K562 (cell line): ENCODE measurements at regions not wholly inside any gene's neighbourhood (a gene's known extent, or its start where the extent isn't known, plus 50 kb on each side); places are given as distances from the start of the nearest gene placed in this dataset.

Source experiments
- ATAC-seq: fragments of 200-7000 bp; cut with Tn5 transposase; 3 replicates; pipeline ENCODE4 v1.9.1; 2020; ENCODE audit warnings: moderate library complexity
- BruUV-seq: library from RNA; stranded (reverse); fragments of 400-500 nt; replicated peaks from 2 replicates; lab custom pipeline; 2021; lab: Mats Ljungman, UMichigan
- CTCF ChIA-PET: fragments of 300-600 bp; formaldehyde crosslinking; extraction: SDS; loops from one replicate; lab custom pipeline; 2021; ENCODE audit warnings: low intra/inter-chr PET ratio; lab: Yijun Ruan, JAX
- POLR2A ChIA-PET: fragments of 300-600, 350-650 bp; sonication (Branson Sonifier 250); formaldehyde crosslinking; extraction: SDS; loops from one replicate; lab custom pipeline; 2021; ENCODE audit warnings: antibody characterized with exemption, inconsistent platforms; lab: Yijun Ruan, JAX
- DNase-seq, 4 experiments: peaks; one replicate each; pipeline versions ENCODE4 v3.0.0 to v3.0.0-alpha.2; 2011 to 2018; ENCODE audit warnings: low spot score in 3 of 4, mixed read lengths in 3 of 4; ENCODE audit errors: extremely low read depth in 1 of 4
- FAIRE-seq: peaks from 2 replicates; lab custom pipeline; 2011; peaks lifted over from hg19 to GRCh38; lab: Jason Lieb, UNC
- H2AFZ ChIP-seq: 2 replicates; pipeline ENCODE4 v1.6.0; 2011; ENCODE audit warnings: low read depth, low read length, control low read depth, inconsistent platforms
- H3K27ac ChIP-seq: fragments of 200-600 bp; 3 replicates; pipeline ENCODE4 v1.8.0; 2011; ENCODE audit warnings: low read depth, mild to moderate bottlenecking, control low read depth, inconsistent platforms, low read length, moderate library complexity, mixed read lengths; ENCODE audit errors: extremely low read depth
- H3K27me3 ChIP-seq, 2 experiments: fragments of 300-600 bp in 1 of 2; 2 replicates in 1 of 2; 3 replicates in 1 of 2; pipeline versions ENCODE4 v1.6.0 to v1.8.0; 2011; ENCODE audit warnings: inconsistent platforms in 2 of 2, low read length in 2 of 2, mild to moderate bottlenecking in 1 of 2, mixed read lengths in 1 of 2, moderate library complexity in 1 of 2; ENCODE audit not compliant: control insufficient read depth in 2 of 2, insufficient read depth in 2 of 2
- H3K36me3 ChIP-seq: fragments of 300-600 bp; 3 replicates; pipeline ENCODE4 v1.8.0; 2011; ENCODE audit warnings: mild to moderate bottlenecking, low read length, inconsistent platforms; ENCODE audit not compliant: control insufficient read depth, insufficient read depth
- H3K4me1 ChIP-seq, 2 experiments: fragments of 200-600 bp in 1 of 2; replicated peaks in 1 of 2; 2 replicates in 1 of 2; 3 replicates in 1 of 2; pipeline versions ENCODE4 v1.5.1 to v1.8.0; 2011; ENCODE audit warnings: inconsistent platforms in 2 of 2, low read length in 2 of 2, mild to moderate bottlenecking in 1 of 2, mixed read lengths in 1 of 2, moderate library complexity in 1 of 2; ENCODE audit not compliant: control insufficient read depth in 2 of 2, insufficient read depth in 2 of 2
- H3K4me2 ChIP-seq: 2 replicates; pipeline ENCODE4 v1.6.1; 2011; ENCODE audit warnings: low read length, control low read depth, inconsistent platforms, mixed read lengths; ENCODE audit not compliant: insufficient read depth
- H3K4me3 ChIP-seq: fragments of 200-600 bp; sonication (generic), shearing (Covaris generic); 2 replicates; pipeline ENCODE4 v1.5.1; 2016; ENCODE audit warnings: control low read depth, inconsistent platforms
- H3K79me2 ChIP-seq: fragments of 200-600 bp; 3 replicates; pipeline ENCODE4 v1.8.0; 2011; ENCODE audit warnings: low read length, inconsistent platforms; ENCODE audit not compliant: control insufficient read depth, insufficient read depth
- H3K9ac ChIP-seq, 2 experiments: 2 replicates each; pipeline versions ENCODE4 v1.6.0 to v1.6.1; 2011; ENCODE audit warnings: low read depth in 2 of 2, low read length in 2 of 2, control low read depth in 1 of 2, inconsistent platforms in 1 of 2, mild to moderate bottlenecking in 1 of 2, mixed read lengths in 1 of 2; ENCODE audit not compliant: insufficient read depth in 1 of 2
- H3K9me1 ChIP-seq: one replicate; pipeline ENCODE4 v1.6.0; 2011; ENCODE audit warnings: inconsistent platforms, mild to moderate bottlenecking, low read length, moderate library complexity; ENCODE audit not compliant: control insufficient read depth, insufficient read depth
- H3K9me3 ChIP-seq: replicated peaks from 2 replicates; pipeline ENCODE4 v1.5.1; 2011; ENCODE audit warnings: low read depth, low read length, inconsistent platforms; ENCODE audit not compliant: control insufficient read depth, insufficient read depth
- H4K20me1 ChIP-seq: replicated peaks from 2 replicates; pipeline ENCODE4 v1.6.1; 2011; ENCODE audit warnings: low read length, inconsistent platforms, mixed read lengths; ENCODE audit not compliant: control insufficient read depth, insufficient read depth
- FOXP1 ChIP-seq: sonication (generic); formaldehyde crosslinking; IDR thresholded peaks from 2 replicates; pipeline ENCODE4 v1.8.0; 2022; ENCODE audit warnings: mild to moderate bottlenecking, missing genetic modification reagents
- GTF2A2 ChIP-seq: IDR thresholded peaks from 2 replicates; pipeline ENCODE4 v1.6.1; 2016; ENCODE audit warnings: mild to moderate bottlenecking, missing genetic modification characterization, missing compliant biosample characterization
- MECOM ChIP-seq: fragments of 250-450 bp; sonication (Bioruptor Pico); IDR thresholded peaks from 2 replicates; pipeline ENCODE4 v1.8.0; 2022; ENCODE audit warnings: inconsistent platforms
- NELFE ChIP-seq: IDR thresholded peaks from 2 replicates; pipeline ENCODE4 v1.6.1; 2011; ENCODE audit warnings: mild to moderate bottlenecking; ENCODE audit not compliant: insufficient read depth, insufficient read length
- NFRKB ChIP-seq: fragments of 450-650 bp; IDR thresholded peaks from 2 replicates; pipeline ENCODE4 v1.6.1; 2016; ENCODE audit warnings: low read depth
- PCBP1 ChIP-seq: fragments of 200-400 bp; formaldehyde crosslinking; IDR thresholded peaks from 2 replicates; pipeline ENCODE4 v1.6.1; 2018; ENCODE audit warnings: mild to moderate bottlenecking, low read depth, low read length; ENCODE audit not compliant: poor library complexity, severe bottlenecking
- RFX1 ChIP-seq: fragments of 450-650 bp; IDR thresholded peaks from 2 replicates; pipeline ENCODE4 v1.6.1; 2016; ENCODE audit warnings: mild to moderate bottlenecking, moderate library complexity
- TCF7 ChIP-seq: sonication (generic); IDR thresholded peaks from 2 replicates; pipeline ENCODE4 v1.6.1; 2016; ENCODE audit warnings: antibody characterized with exemption, borderline replicate concordance
- ZNF282 ChIP-seq: sonication (generic); formaldehyde crosslinking; IDR thresholded peaks from 2 replicates; pipeline ENCODE4 v1.8.1; 2023; ENCODE audit warnings: missing genetic modification reagents
- ZNF707 ChIP-seq: fragments of 250-450 bp; sonication (Bioruptor Pico); conservative IDR thresholded peaks from 2 replicates; pipeline ENCODE4 v1.8.0; 2022; ENCODE audit warnings: inconsistent platforms, mild to moderate bottlenecking, moderate library complexity
- WGBS: fragments of 100-300 bp; shearing (Covaris generic); methylation state at CpG from one replicate; pipeline ENCODE4 v1.1.6; 2016; ENCODE audit warnings: low coverage, mixed read lengths; ENCODE audit not compliant: insufficient coverage; ENCODE audit errors: missing lambda C conversion rate; 5-methylcytosine and 5-hydroxymethylcytosine counted together
- in situ Hi-C: fragments of 300-500 bp; cut with MboI; formaldehyde crosslinking; loops from 4 replicates; pipeline ENCODE4 v1.15.0; 2018; ENCODE audit warnings: inconsistent platforms, mixed read lengths
- intact Hi-C: fragments of 100-400 bp; cut with micrococcal nuclease; formaldehyde crosslinking; loops from 2 replicates; pipeline ENCODE4 v1.14.2; 2022

GRCh38 chr1:183730107-183730724, 74.7 kb upstream of the RGL1 start:
- ChIA-PET CTCF (no interaction called here), POLR2A (interaction anchor here (1.0 kb wide), 1 partner anchor 45 kb away, joined by 4 read pairs; no protein-coding TSS in a partner anchor)
- Histone ChIP-seq H4K20me1 (no peaks in the 10 kb centered on the region), H3K36me3 (no peaks in the 10 kb centered on the region), H3K9ac (no peak overlapping the region), H3K9me3 (no peaks in the 10 kb centered on the region), H3K27ac (no peak overlapping the region), H3K79me2 (no peaks in the 10 kb centered on the region), H3K9me1 (no peaks in the 10 kb centered on the region), H2AFZ (no peak overlapping the region)
- DNase-seq (no peak), ATAC-seq (no peak)
- BruUV-seq = no TSS peak
- 0% methylated on average over 2 of the region's 2 CpGs for WGBS
- TF ChIP-seq PCBP1 = no peak
- TF ChIP-seq TCF7 = no peak
- no peak for TF ChIP-seq ZNF282 (CRISPR knock-in tag)
- no peak for TF ChIP-seq ZNF707 (CRISPR knock-in tag)
- no peak for TF ChIP-seq NELFE
- no peak for TF ChIP-seq FOXP1
- TF ChIP-seq RFX1 = no peak
- TF ChIP-seq NFRKB = no peak
- no peak for TF ChIP-seq GTF2A2 (tag)
- TF ChIP-seq MECOM = no peak
- TF ChIP-seq, all 486 proteins: peak for 0
- H3K4me2 ChIP-seq = no peak overlapping the region
- H3K27me3 ChIP-seq = peaks cover 0 to 3% of the 10 kb centered on the region in 2 experiments; a peak in 2 of 5 replicates
- no peak overlapping the region for H3K4me3 ChIP-seq
- intact Hi-C loops (no loop called here), in situ Hi-C loops (no loop called here)
- FAIRE-seq = no peak
- H3K4me1 ChIP-seq = no peaks in the 10 kb centered on the region
